ENCODE measurements at regions not wholly inside any gene's neighbourhood (a gene's known extent, or its start where the extent isn't known, plus 50 kb on each side); places are given as distances from the start of the nearest gene placed in this dataset.
A peak's percentile ranks its signal among the peaks of the same experiment; 100 is the strongest.

DNA sequence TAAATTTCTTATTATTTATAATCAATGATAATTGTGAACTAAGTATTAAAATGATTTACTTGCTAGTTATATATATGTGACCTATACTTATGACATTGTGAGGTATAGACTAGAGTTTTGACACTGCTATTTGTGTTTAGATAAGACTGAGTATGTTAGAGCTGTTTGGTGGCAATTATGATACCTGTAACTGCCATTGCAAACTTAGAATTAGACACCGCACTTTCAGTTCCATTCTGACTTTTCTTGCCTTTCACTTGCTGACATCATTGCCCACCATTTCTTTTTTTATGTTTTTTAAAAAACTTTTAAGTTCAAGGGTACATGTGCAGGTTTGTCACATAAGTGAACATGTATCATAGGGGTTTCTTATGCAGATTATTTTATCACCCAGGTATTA lies 214.5 kb downstream of the MBL2 start:
- no peaks in the 10 kb centered on the region for H3K27me3 ChIP-seq (ENCODE audit: control insufficient read depth in 1 of 2, insufficient read depth in 1 of 2, low read length in 2 of 2)
- H3K9me3 ChIP-seq (ENCODE audit: control insufficient read depth, low read length) = no peaks in the 10 kb centered on the region
- H2AFZ ChIP-seq (ENCODE audit: low read depth, low read length) = no peak overlapping the region
- no peak overlapping the region for H3K18ac ChIP-seq (ENCODE audit: low read depth in 1 of 2, low read length in 2 of 2)
- DNase-seq = no peak
- no peaks in the 10 kb centered on the region for H3K36me3 ChIP-seq (ENCODE audit: control insufficient read depth in 1 of 2, insufficient read depth in 2 of 2, low read depth in 1 of 2, low read length in 2 of 2)
- H2BK12ac ChIP-seq (ENCODE audit: low read length in 2 of 2) = no peak overlapping the region
- no peak overlapping the region for H4K8ac ChIP-seq (ENCODE audit: low read length)
- no peak overlapping the region for H4K91ac ChIP-seq (ENCODE audit: low read length)
- H3K9ac ChIP-seq (ENCODE audit: low read length) = no peak overlapping the region
- H3K14ac ChIP-seq (ENCODE audit: low read length in 2 of 2) = no peak overlapping the region
- H3K4me2 ChIP-seq (ENCODE audit: low read length, poor library complexity, severe bottlenecking) = no peak overlapping the region
- H3K23ac ChIP-seq (ENCODE audit: low read length in 2 of 2) = no peak overlapping the region
- no peaks in the 10 kb centered on the region for H3K4me1 ChIP-seq (ENCODE audit: control insufficient read depth, insufficient read depth, low read depth, low read length)
- no peak overlapping the region for H3K27ac ChIP-seq (ENCODE audit: low read length, poor library complexity, severe bottlenecking)
- no peak overlapping the region for H2BK15ac ChIP-seq (ENCODE audit: low read depth, poor library complexity, severe bottlenecking)
- H2AK5ac ChIP-seq (ENCODE audit: low read length, severe bottlenecking) = no peak overlapping the region
- H3K4me3 ChIP-seq (ENCODE audit: insufficient read depth in 1 of 2, low read depth in 1 of 2, low read length in 2 of 2) = no peak overlapping the region
- H3K79me1 ChIP-seq (replicated peaks; ENCODE audit: low read length, poor library complexity, severe bottlenecking) = no peaks in the 10 kb centered on the region
- no peak overlapping the region for H2BK5ac ChIP-seq (ENCODE audit: low read depth, low read length, poor library complexity, severe bottlenecking)
- no peak overlapping the region for H2BK120ac ChIP-seq (ENCODE audit: low read depth, low read length)
- no CpG with 5 or more reads among the region's 1 CpG for WGBS
- no peak overlapping the region for H3K4ac ChIP-seq (ENCODE audit: low read depth in 1 of 2, low read length in 2 of 2)

- no peak overlapping the region for H2BK5ac ChIP-seq (ENCODE audit: low read depth, low read length, poor library complexity, severe bottlenecking)
- no peaks in the 10 kb centered on the region for H3K27me3 ChIP-seq (ENCODE audit: control insufficient read depth in 1 of 2, insufficient read depth in 1 of 2, low read length in 2 of 2)
- no peak overlapping the region for H4K91ac ChIP-seq (ENCODE audit: low read length)
- H3K18ac ChIP-seq (ENCODE audit: low read depth in 1 of 2, low read length in 2 of 2) = no peak overlapping the region
- no peak overlapping the region for H3K14ac ChIP-seq (ENCODE audit: low read length in 2 of 2)
- H3K36me3 ChIP-seq (ENCODE audit: control insufficient read depth in 1 of 2, insufficient read depth in 2 of 2, low read depth in 1 of 2, low read length in 2 of 2) = no peaks in the 10 kb centered on the region
- no peak for DNase-seq
- H3K4me1 ChIP-seq (ENCODE audit: control insufficient read depth, insufficient read depth, low read depth, low read length) = no peaks in the 10 kb centered on the region
- no peak overlapping the region for H2BK12ac ChIP-seq (ENCODE audit: low read length in 2 of 2)
- H3K4ac ChIP-seq (ENCODE audit: low read depth in 1 of 2, low read length in 2 of 2) = no peak overlapping the region
- no peak overlapping the region for H2AFZ ChIP-seq (ENCODE audit: low read depth, low read length)
- H3K23ac ChIP-seq (ENCODE audit: low read length in 2 of 2) = no peak overlapping the region
- no peak overlapping the region for H2BK120ac ChIP-seq (ENCODE audit: low read depth, low read length)
- H2BK15ac ChIP-seq (ENCODE audit: low read depth, poor library complexity, severe bottlenecking) = no peak overlapping the region
- H3K9me3 ChIP-seq (ENCODE audit: control insufficient read depth, low read length) = no peaks in the 10 kb centered on the region
- no peak overlapping the region for H3K4me3 ChIP-seq (ENCODE audit: insufficient read depth in 1 of 2, low read depth in 1 of 2, low read length in 2 of 2)
- H3K79me1 ChIP-seq (replicated peaks; ENCODE audit: low read length, poor library complexity, severe bottlenecking) = no peaks in the 10 kb centered on the region
- H2AK5ac ChIP-seq (ENCODE audit: low read length, severe bottlenecking) = no peak overlapping the region
- WGBS = 100% methylated on average over 3 of the region's 3 CpGs
- H4K8ac ChIP-seq (ENCODE audit: low read length) = no peak overlapping the region
- H3K4me2 ChIP-seq (ENCODE audit: low read length, poor library complexity, severe bottlenecking) = no peak overlapping the region
- H3K9ac ChIP-seq (ENCODE audit: low read length) = no peak overlapping the region
- no peak overlapping the region for H3K27ac ChIP-seq (ENCODE audit: low read length, poor library complexity, severe bottlenecking)
Observed at GRCh38 chr10:52561322-52561721, 211.3 kb downstream of the MBL2 start.

DNA sequence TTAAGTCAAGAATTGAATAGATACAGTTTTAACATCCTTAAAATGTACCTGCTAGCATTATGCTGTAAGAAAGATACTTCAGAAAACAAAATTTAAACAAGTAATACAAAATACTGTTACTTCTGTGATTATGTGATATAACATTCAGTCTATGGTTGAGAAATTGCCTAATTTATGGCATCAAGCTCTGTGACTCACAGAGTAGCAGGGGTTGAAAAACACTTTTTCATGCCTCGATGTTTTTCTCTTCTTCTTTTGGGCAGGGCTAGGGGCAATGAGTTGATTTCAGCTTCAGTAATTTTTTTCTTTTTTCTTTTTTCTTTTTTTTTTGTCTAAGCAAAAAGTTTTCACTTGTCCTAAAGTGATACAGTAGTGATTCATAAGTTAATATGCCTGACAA lies 209.2 kb downstream of the MBL2 start:
- WGBS = no CpG with 5 or more reads among the region's 1 CpG
- Histone ChIP-seq H2AK5ac (ENCODE audit: low read length, severe bottlenecking) (no peak overlapping the region), H3K9ac (ENCODE audit: low read length) (peak overlapping the region; percentile 28), H3K36me3 (ENCODE audit: control insufficient read depth in 1 of 2, insufficient read depth in 2 of 2, low read depth in 1 of 2, low read length in 2 of 2) (no peaks in the 10 kb centered on the region), H2BK12ac (ENCODE audit: low read length in 2 of 2) (no peak overlapping the region), H4K8ac (ENCODE audit: low read length) (no peak overlapping the region), H2BK5ac (ENCODE audit: low read depth, low read length, poor library complexity, severe bottlenecking) (no peak overlapping the region), H3K27ac (ENCODE audit: low read length, poor library complexity, severe bottlenecking) (no peak overlapping the region), H3K4ac (ENCODE audit: low read depth in 1 of 2, low read length in 2 of 2) (no peak overlapping the region), H3K4me2 (ENCODE audit: low read length, poor library complexity, severe bottlenecking) (no peak overlapping the region), H2AFZ (ENCODE audit: low read depth, low read length) (no peak overlapping the region), H3K14ac (ENCODE audit: low read length in 2 of 2) (no peak overlapping the region), H3K23ac (ENCODE audit: low read length in 2 of 2) (no peak overlapping the region), H3K9me3 (ENCODE audit: control insufficient read depth, low read length) (no peaks in the 10 kb centered on the region), H3K79me1 (replicated peaks; ENCODE audit: low read length, poor library complexity, severe bottlenecking) (no peaks in the 10 kb centered on the region), H3K4me1 (ENCODE audit: control insufficient read depth, insufficient read depth, low read depth, low read length) (no peaks in the 10 kb centered on the region), H4K91ac (ENCODE audit: low read length) (no peak overlapping the region), H2BK15ac (ENCODE audit: low read depth, poor library complexity, severe bottlenecking) (no peak overlapping the region), H3K4me3 (ENCODE audit: insufficient read depth in 1 of 2, low read depth in 1 of 2, low read length in 2 of 2) (no peak overlapping the region), H3K18ac (ENCODE audit: low read depth in 1 of 2, low read length in 2 of 2) (no peak overlapping the region), H2BK120ac (ENCODE audit: low read depth, low read length) (no peak overlapping the region), H3K27me3 (ENCODE audit: control insufficient read depth in 1 of 2, insufficient read depth in 1 of 2, low read length in 2 of 2) (no peaks in the 10 kb centered on the region)
- DNase-seq = no peak

DNA sequence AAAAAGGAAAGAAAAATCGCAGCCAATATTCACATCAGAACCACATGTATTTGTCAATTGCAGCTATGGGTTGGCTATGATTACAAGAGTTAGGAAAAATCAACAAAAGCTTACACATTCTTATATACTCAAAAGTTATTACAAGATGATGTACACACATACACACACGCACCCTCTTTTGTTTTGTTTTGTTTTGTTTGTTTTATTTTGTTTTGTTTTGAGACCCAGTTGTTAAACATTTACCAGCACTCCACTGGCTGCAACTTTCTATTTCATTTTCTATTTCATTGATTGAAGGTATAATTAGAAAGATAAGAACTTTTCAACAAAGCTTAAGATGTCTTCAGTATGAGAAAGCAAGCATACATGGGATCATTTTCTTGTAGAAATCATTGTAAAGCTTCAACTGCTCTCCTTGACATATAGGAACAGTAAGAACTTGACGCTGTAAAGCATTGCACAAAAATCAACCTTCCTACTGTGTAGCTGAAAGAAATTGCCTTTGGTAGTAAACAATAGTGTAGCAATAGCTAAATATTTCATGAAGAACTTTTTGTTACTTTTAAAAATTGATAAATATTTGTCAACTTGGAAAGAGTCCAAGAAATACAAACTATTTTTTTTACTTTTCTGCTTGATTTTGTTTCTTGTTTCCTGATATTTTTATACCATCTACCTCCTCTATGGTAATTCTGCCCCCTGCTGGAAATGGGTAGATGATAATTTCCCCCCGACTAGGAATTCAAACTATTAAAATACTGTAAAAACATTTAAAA lies 205.9 kb downstream of the MBL2 start:
- no peaks in the 10 kb centered on the region for H3K9me3 ChIP-seq (ENCODE audit: control insufficient read depth, low read length)
- H3K4ac ChIP-seq (ENCODE audit: low read depth in 1 of 2, low read length in 2 of 2) = no peak overlapping the region
- no peak overlapping the region for H2BK15ac ChIP-seq (ENCODE audit: low read depth, poor library complexity, severe bottlenecking)
- WGBS = no CpG with 5 or more reads among the region's 4 CpGs
- no peaks in the 10 kb centered on the region for H3K4me1 ChIP-seq (ENCODE audit: control insufficient read depth, insufficient read depth, low read depth, low read length)
- H4K8ac ChIP-seq (ENCODE audit: low read length) = no peak overlapping the region
- no peaks in the 10 kb centered on the region for H3K36me3 ChIP-seq (ENCODE audit: control insufficient read depth in 1 of 2, insufficient read depth in 2 of 2, low read depth in 1 of 2, low read length in 2 of 2)
- no peak overlapping the region for H3K4me3 ChIP-seq (ENCODE audit: insufficient read depth in 1 of 2, low read depth in 1 of 2, low read length in 2 of 2)
- H3K4me2 ChIP-seq (ENCODE audit: low read length, poor library complexity, severe bottlenecking) = no peak overlapping the region
- no peak overlapping the region for H3K14ac ChIP-seq (ENCODE audit: low read length in 2 of 2)
- H2BK5ac ChIP-seq (ENCODE audit: low read depth, low read length, poor library complexity, severe bottlenecking) = no peak overlapping the region
- no peak overlapping the region for H2AFZ ChIP-seq (ENCODE audit: low read depth, low read length)
- H3K9ac ChIP-seq (ENCODE audit: low read length) = peak overlapping the region; percentile 55
- no peak overlapping the region for H2BK12ac ChIP-seq (ENCODE audit: low read length in 2 of 2)
- no peaks in the 10 kb centered on the region for H3K79me1 ChIP-seq (replicated peaks; ENCODE audit: low read length, poor library complexity, severe bottlenecking)
- no peak overlapping the region for H3K18ac ChIP-seq (ENCODE audit: low read depth in 1 of 2, low read length in 2 of 2)
- H3K27ac ChIP-seq (ENCODE audit: low read length, poor library complexity, severe bottlenecking) = no peak overlapping the region
- H3K23ac ChIP-seq (ENCODE audit: low read length in 2 of 2) = no peak overlapping the region
- H3K27me3 ChIP-seq (ENCODE audit: control insufficient read depth in 1 of 2, insufficient read depth in 1 of 2, low read length in 2 of 2) = no peaks in the 10 kb centered on the region
- no peak overlapping the region for H2BK120ac ChIP-seq (ENCODE audit: low read depth, low read length)
- peak; percentile 62 for DNase-seq
- H4K91ac ChIP-seq (ENCODE audit: low read length) = no peak overlapping the region
- H2AK5ac ChIP-seq (ENCODE audit: low read length, severe bottlenecking) = no peak overlapping the region

All from mesenchymal stem cell (in vitro differentiated cells and primary cell).